ENCODE measurements at regions not wholly inside any gene's neighbourhood (a gene's known extent, or its start where the extent isn't known, plus 50 kb on each side); places are given as distances from the start of the nearest gene placed in this dataset.

GRCh38 chr18:43661570-43661969 lies 384.3 kb upstream of the SYT4 start:
- TF ChIP-seq CTCF (IDR thresholded peaks at IDR 0.05) = peak; percentile 77
- no peak for TF ChIP-seq ZFX (IDR thresholded peaks at IDR 0.05; ENCODE audit: borderline replicate concordance)
